NT2/D1 (cell line): ENCODE measurements at regions not wholly inside any gene's neighbourhood (a gene's known extent, or its start where the extent isn't known, plus 50 kb on each side); places are given as distances from the start of the nearest gene placed in this dataset.

ENCODE experiments used
- DNase-seq: peaks from one replicate; pipeline ENCODE4 v3.0.0-alpha.2; 2011; ENCODE audit warnings: low read depth, low spot score
- H3K27me3 ChIP-seq: 2 replicates; pipeline ENCODE4 v1.6.0; 2011; ENCODE audit warnings: mild to moderate bottlenecking; ENCODE audit not compliant: insufficient read length, insufficient read depth
- H3K36me3 ChIP-seq: 2 replicates; pipeline ENCODE4 v1.6.1; 2011; ENCODE audit warnings: mild to moderate bottlenecking, low read length, mixed read lengths; ENCODE audit not compliant: insufficient read depth, insufficient read length
- H3K4me1 ChIP-seq: 2 replicates; pipeline ENCODE4 v1.5.1; 2011; ENCODE audit not compliant: insufficient read depth, insufficient read length
- H3K4me3 ChIP-seq: 2 replicates; pipeline ENCODE4 v1.5.1; 2011; ENCODE audit warnings: low read depth; ENCODE audit not compliant: insufficient read length
- H3K9ac ChIP-seq: 2 replicates; pipeline ENCODE4 v1.6.0; 2011; ENCODE audit warnings: low read depth; ENCODE audit not compliant: insufficient read length
- H3K9me3 ChIP-seq: 2 replicates; pipeline ENCODE4 v1.5.1; 2011; ENCODE audit warnings: mild to moderate bottlenecking, low read length; ENCODE audit not compliant: insufficient read depth
- SUZ12 ChIP-seq: IDR thresholded peaks from 2 replicates; pipeline ENCODE4 v1.6.1; 2011; ENCODE audit not compliant: insufficient read length, insufficient read depth; ENCODE audit errors: extremely low read depth
- YY1 ChIP-seq: IDR thresholded peaks from 2 replicates; pipeline ENCODE4 v1.6.1; 2011; ENCODE audit not compliant: insufficient read length, insufficient read depth
- ZNF274 ChIP-seq: IDR thresholded peaks from 2 replicates; pipeline ENCODE4 v1.6.1; 2011; ENCODE audit warnings: mild to moderate bottlenecking, low read depth, low read length

DNA sequence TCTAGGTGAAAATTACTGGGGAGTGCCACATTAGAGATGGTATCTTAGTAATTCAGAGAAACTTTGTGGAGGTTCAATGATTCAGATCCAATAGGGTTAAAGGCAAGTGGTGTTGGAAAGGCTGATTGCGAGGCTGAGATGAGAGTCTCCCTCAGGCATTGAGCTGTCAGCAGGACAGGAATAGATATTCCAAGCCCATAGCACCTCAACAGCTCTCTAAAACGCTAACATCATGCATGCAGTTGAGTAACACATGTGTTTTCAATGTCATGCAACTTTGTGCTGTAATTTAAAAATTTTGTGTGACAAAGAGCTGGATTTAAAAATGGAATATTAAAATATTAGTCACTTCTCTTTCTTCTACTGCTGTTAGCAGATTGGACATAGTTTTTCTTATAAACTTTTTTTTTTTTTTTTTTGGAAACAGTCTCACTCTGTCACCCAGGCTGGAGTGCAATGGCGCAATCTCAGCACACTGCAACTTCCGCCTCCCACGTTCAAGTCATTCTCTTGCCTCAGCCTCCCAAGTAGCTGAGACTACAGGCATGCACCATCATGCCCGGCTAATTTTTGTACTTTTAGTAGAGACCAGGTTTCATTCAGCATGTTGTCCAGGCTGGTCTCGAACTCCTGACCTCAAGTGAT lies 173.5 kb upstream of the C1QTNF7 start:
- DNase-seq, result no peak
- H3K4me1 ChIP-seq, result no peaks in the 10 kb centered on the region
- H3K36me3 ChIP-seq, result no peaks in the 10 kb centered on the region
- H3K4me3 ChIP-seq, result no peak overlapping the region
- TF ChIP-seq ZNF274 (no peak), SUZ12 (no peak), YY1 (no peak)
- no peaks in the 10 kb centered on the region for H3K9me3 ChIP-seq
- H3K9ac ChIP-seq, result no peak overlapping the region
- no peaks in the 10 kb centered on the region for H3K27me3 ChIP-seq

DNA sequence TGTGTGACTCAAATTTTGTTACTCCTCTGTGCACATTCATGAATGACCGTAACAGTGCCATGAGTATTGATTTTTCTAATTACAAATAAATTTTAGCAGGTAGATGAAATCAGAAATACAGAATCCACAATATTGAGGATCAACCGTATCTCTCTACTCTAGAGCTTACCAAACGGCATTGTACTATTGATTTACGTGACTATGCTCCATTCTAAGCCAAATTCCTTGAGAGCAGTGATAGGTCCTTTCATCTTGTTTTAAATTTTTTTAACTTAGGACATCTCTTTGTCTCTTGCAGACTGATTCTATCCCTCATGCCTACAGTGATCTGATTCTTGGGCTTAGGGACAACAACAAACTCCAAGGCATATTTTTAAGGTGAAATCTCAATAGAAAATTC lies 172.3 kb upstream of the C1QTNF7 start:
- Histone ChIP-seq H3K4me3 (no peak overlapping the region), H3K4me1 (no peaks in the 10 kb centered on the region), H3K9ac (no peak overlapping the region), H3K9me3 (no peaks in the 10 kb centered on the region), H3K36me3 (no peaks in the 10 kb centered on the region), H3K27me3 (no peaks in the 10 kb centered on the region)
- DNase-seq, result no peak
- TF ChIP-seq SUZ12, result no peak

DNA sequence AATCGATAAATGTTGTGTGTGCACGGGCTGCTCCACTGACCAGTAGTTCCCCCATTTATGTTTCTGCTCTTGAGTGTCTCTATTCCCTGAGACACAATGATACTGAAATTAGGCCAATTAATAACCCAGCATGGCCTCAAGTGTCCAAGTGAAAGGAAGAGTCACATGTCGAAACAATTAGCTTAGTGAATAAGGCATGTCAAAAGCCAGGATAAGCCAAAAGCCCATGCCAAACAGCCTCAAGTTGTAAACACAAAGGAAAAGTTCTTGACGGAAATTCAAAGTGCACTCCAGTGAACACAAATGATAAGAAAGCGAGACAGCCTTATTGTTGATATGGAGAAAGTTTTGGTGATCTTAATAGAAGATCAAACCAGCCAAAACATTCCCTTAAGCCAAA lies 167.1 kb upstream of the C1QTNF7 start:
- Histone ChIP-seq H3K4me1 (no peaks in the 10 kb centered on the region), H3K4me3 (no peak overlapping the region), H3K9me3 (peaks cover under 1% of the 10 kb centered on the region; the same call in 1 of the 2 replicates), H3K9ac (no peak overlapping the region), H3K27me3 (no peaks in the 10 kb centered on the region), H3K36me3 (no peaks in the 10 kb centered on the region)
- DNase-seq, result no peak
- no peak for TF ChIP-seq ZNF274
- no peak for TF ChIP-seq YY1
- no peak for TF ChIP-seq SUZ12

- Histone ChIP-seq H3K9ac (no peak overlapping the region), H3K4me3 (no peak overlapping the region), H3K4me1 (no peaks in the 10 kb centered on the region), H3K9me3 (peaks cover 13% of the 10 kb centered on the region), H3K36me3 (no peaks in the 10 kb centered on the region), H3K27me3 (no peaks in the 10 kb centered on the region)
- TF ChIP-seq YY1 (no peak), ZNF274 (no peak), SUZ12 (no peak)
- no peak for DNase-seq
These were observed 165.4 kb upstream of the C1QTNF7 start for GRCh38 chr4:15262396-15262795.

DNA sequence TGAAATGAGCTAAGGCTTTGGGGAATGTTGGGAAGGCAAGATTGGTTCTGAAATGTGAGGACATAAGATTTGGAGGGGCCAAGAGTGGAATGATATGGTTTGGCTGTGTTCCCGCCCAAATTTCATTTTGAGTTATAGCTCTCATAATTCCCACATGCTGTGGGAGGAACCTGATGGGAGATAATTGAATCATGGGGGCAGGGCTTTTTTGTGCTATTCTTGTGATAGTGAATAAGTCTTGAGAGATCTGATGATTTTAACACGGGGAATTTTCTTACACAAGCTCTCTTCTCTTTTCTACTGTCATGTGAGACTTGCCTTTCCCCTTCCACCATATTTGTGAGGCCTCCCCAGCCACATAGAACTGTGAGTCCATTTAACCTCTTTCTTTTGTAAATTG lies 157.6 kb upstream of the C1QTNF7 start:
- H3K9me3 ChIP-seq, result peaks cover 49% of the 10 kb centered on the region
- H3K4me1 ChIP-seq, result no peaks in the 10 kb centered on the region
- no peak overlapping the region for H3K4me3 ChIP-seq
- H3K9ac ChIP-seq, result no peak overlapping the region
- TF ChIP-seq SUZ12 (no peak), ZNF274 (no peak), YY1 (no peak)
- DNase-seq, result no peak
- H3K27me3 ChIP-seq, result no peaks in the 10 kb centered on the region
- H3K36me3 ChIP-seq, result no peaks in the 10 kb centered on the region

DNA sequence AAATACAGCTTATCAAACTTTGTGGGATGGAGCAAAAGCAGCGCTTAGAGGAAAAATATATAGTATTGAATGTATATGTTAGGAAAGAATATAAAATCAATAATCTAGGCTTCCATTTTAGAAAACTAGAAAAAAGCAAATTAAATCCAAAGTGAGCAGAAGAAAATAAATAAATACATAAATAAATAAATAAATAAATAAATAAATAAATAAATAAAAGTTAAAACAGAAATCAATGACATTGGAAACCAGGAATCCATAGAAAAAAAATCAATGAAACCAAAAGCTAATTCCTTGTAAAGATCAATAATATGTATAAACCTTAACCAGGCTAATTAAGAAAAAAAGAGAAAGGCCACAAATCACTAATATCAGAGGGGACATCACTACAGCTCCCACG lies 141.8 kb upstream of the C1QTNF7 start:
- H3K4me1 ChIP-seq, result no peaks in the 10 kb centered on the region
- no peak for DNase-seq
- no peak for TF ChIP-seq SUZ12
- TF ChIP-seq ZNF274, result no peak
- TF ChIP-seq YY1, result no peak
- H3K36me3 ChIP-seq, result no peaks in the 10 kb centered on the region
- H3K4me3 ChIP-seq, result no peak overlapping the region
- no peaks in the 10 kb centered on the region for H3K9me3 ChIP-seq
- no peaks in the 10 kb centered on the region for H3K27me3 ChIP-seq
- H3K9ac ChIP-seq, result no peak overlapping the region

DNA sequence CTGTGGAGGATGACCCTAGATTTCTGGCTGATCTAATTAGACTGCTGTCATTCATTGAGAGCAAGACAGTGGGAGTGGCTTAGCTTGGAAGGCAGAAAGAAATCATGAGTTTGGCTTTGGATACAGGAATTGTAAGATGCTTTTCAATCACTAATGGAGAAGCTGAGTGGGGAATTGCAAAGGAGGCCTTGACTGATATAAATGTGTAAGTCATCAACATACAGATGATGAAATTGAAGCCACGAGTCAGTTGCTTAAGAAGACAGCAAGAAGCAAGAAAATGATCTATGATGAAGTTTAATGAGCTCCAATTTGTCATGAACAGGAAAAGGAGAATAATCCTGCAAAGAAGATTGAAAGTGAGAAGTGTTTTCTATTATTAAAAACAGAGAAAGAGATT lies 136.7 kb upstream of the C1QTNF7 start:
- Histone ChIP-seq H3K36me3 (no peaks in the 10 kb centered on the region), H3K9me3 (no peaks in the 10 kb centered on the region), H3K4me1 (no peaks in the 10 kb centered on the region), H3K4me3 (no peak overlapping the region), H3K9ac (no peak overlapping the region), H3K27me3 (no peaks in the 10 kb centered on the region)
- TF ChIP-seq SUZ12, result no peak
- DNase-seq, result no peak

GRCh38 chr4:15293711-15294110 lies 134.1 kb upstream of the C1QTNF7 start:
- TF ChIP-seq ZNF274, result no peak
- no peak for TF ChIP-seq YY1
- TF ChIP-seq SUZ12, result no peak
- Histone ChIP-seq H3K4me1 (no peaks in the 10 kb centered on the region), H3K9ac (no peak overlapping the region), H3K36me3 (no peaks in the 10 kb centered on the region), H3K27me3 (no peaks in the 10 kb centered on the region), H3K4me3 (no peak overlapping the region), H3K9me3 (no peaks in the 10 kb centered on the region)
- no peak for DNase-seq
